ENCODE measurements at regions not wholly inside any gene's neighbourhood (a gene's known extent, or its start where the extent isn't known, plus 50 kb on each side); places are given as distances from the start of the nearest gene placed in this dataset.

- no peak for TF ChIP-seq RFX5 (IDR thresholded peaks at IDR 0.05; ENCODE audit: low read depth, low read length)
- TF ChIP-seq CHD1 (IDR thresholded peaks at IDR 0.05; ENCODE audit: low read depth, low read length) = no peak
- TF ChIP-seq NFE2L2 (IDR thresholded peaks at IDR 0.05; ENCODE audit: low read depth, low read length) = no peak
- no peak for TF ChIP-seq MAFK (IDR thresholded peaks at IDR 0.05; ENCODE audit: low read depth, low read length)
- TF ChIP-seq USF2 (IDR thresholded peaks at IDR 0.05; ENCODE audit: low read depth, low read length) = no peak
- no peak overlapping the region for H2AFZ ChIP-seq (replicated peaks; ENCODE audit: low read length, poor library complexity)
- H2AK5ac ChIP-seq (ENCODE audit: low read depth, low read length) = no peak overlapping the region
- no peak overlapping the region for H2BK20ac ChIP-seq (ENCODE audit: low read depth, low read length)
- DNase-seq (no peak), ATAC-seq (ENCODE audit: low read depth) (no peak)
- no peaks in the 10 kb centered on the region for H3K79me1 ChIP-seq (ENCODE audit: low read depth in 1 of 2, low read length in 2 of 2)
- no peak overlapping the region for H2BK15ac ChIP-seq (ENCODE audit: low read depth, low read length)
- H3K23ac ChIP-seq (ENCODE audit: low read depth, low read length) = no peak overlapping the region
- in situ Hi-C loops (cut with MboI; ENCODE audit: low sequenced_read_pairs) (no loop called here), dilution Hi-C loops (cut with HindIII; ENCODE audit: low sequenced_read_pairs, unreplicated experiment) (no loop called here), intact Hi-C loops (cut with micrococcal nuclease) (no loop called here)
- H2BK120ac ChIP-seq (ENCODE audit: low read depth, low read length) = no peak overlapping the region
- H3K9me3 ChIP-seq (ENCODE audit: control insufficient read depth, insufficient read depth, low read length) = peaks cover 6% of the 10 kb centered on the region; the same call in 1 of the 2 replicates
- no peak overlapping the region for H3K4me3 ChIP-seq (ENCODE audit: insufficient read depth, low read depth, low read length)
- H3K27me3 ChIP-seq (ENCODE audit: control insufficient read depth, insufficient read depth, low read length) = no peaks in the 10 kb centered on the region
- WGBS, 2 experiments (ENCODE audit: extremely low coverage in 2 of 2, insufficient read length in 1 of 2) = 36% methylated on average over 5 of the region's 7 CpGs; no CpG with 5 or more reads in 1 of the 2 experiments
- H3K56ac ChIP-seq (ENCODE audit: extremely low read depth, insufficient read depth, low read length) = no peak overlapping the region
- CTCF ChIA-PET = no interaction called here
- H4K5ac ChIP-seq (ENCODE audit: low read depth, low read length) = no peak overlapping the region
- H2BK5ac ChIP-seq (ENCODE audit: low read depth, low read length, poor library complexity, severe bottlenecking) = no peak overlapping the region
- H3K14ac ChIP-seq (replicated peaks; ENCODE audit: low read depth, low read length) = no peak overlapping the region
- no peaks in the 10 kb centered on the region for H3K4me1 ChIP-seq (ENCODE audit: control insufficient read depth, insufficient read depth, low read length)
- H2AK9ac ChIP-seq (replicated peaks; ENCODE audit: low read depth, low read length, poor library complexity) = no peak overlapping the region
- H4K91ac ChIP-seq (ENCODE audit: insufficient read depth, low read depth, low read length) = no peak overlapping the region
- H4K8ac ChIP-seq (ENCODE audit: low read depth in 2 of 2, low read length in 2 of 2) = no peak overlapping the region
- H3K4me2 ChIP-seq (ENCODE audit: low read depth, low read length) = no peak overlapping the region
- H3K9me1 ChIP-seq (ENCODE audit: insufficient read depth, low read length) = no peaks in the 10 kb centered on the region
- no peaks in the 10 kb centered on the region for H4K20me1 ChIP-seq (ENCODE audit: insufficient read depth, low read length)
- no peak overlapping the region for H3K27ac ChIP-seq (ENCODE audit: insufficient read depth, low read length)
- no peaks in the 10 kb centered on the region for H3K36me3 ChIP-seq (ENCODE audit: control insufficient read depth, insufficient read depth, low read length)
- POLR2A ChIA-PET (ENCODE audit: unreplicated experiment) = no interaction called here
- no peak overlapping the region for H3K4ac ChIP-seq (ENCODE audit: low read depth, low read length)
- no peak overlapping the region for H3K9ac ChIP-seq (ENCODE audit: low read depth, low read length)
- H3K18ac ChIP-seq (ENCODE audit: low read depth, low read length) = no peak overlapping the region
- no TSS peak for BruUV-seq (replicated peaks)
Measured at GRCh38 chr13:22422712-22423111, 751.8 kb downstream of the FGF9 start.
